ENCODE measurements at regions not wholly inside any gene's neighbourhood (a gene's known extent, or its start where the extent isn't known, plus 50 kb on each side); places are given as distances from the start of the nearest gene placed in this dataset.

DNA sequence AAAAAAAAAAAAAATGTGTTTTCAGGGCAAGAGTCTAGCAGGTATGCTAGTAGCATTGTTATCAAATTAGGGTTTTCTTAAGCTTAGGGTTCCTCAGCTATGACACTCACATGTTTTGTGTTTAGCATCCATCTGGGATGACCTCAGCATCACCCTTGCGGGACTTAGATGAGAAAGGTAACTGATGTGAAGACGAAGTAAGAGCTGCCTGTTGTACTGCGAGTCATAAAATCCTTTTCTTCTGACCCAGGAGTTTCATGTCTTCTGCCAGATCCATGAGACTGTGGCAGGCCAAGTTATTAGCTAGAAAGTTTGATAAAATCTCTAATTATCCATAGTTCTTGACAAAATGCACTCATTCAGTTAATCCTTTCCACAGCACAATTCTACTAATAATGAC is 1251.1 kb downstream of the AMY1C start:
- TF ChIP-seq, protein P1, sequence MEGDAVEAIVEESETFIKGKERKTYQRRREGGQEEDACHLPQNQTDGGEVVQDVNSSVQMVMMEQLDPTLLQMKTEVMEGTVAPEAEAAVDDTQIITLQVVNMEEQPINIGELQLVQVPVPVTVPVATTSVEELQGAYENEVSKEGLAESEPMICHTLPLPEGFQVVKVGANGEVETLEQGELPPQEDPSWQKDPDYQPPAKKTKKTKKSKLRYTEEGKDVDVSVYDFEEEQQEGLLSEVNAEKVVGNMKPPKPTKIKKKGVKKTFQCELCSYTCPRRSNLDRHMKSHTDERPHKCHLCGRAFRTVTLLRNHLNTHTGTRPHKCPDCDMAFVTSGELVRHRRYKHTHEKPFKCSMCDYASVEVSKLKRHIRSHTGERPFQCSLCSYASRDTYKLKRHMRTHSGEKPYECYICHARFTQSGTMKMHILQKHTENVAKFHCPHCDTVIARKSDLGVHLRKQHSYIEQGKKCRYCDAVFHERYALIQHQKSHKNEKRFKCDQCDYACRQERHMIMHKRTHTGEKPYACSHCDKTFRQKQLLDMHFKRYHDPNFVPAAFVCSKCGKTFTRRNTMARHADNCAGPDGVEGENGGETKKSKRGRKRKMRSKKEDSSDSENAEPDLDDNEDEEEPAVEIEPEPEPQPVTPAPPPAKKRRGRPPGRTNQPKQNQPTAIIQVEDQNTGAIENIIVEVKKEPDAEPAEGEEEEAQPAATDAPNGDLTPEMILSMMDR (IDR thresholded peaks at IDR 0.05; ENCODE audit: low read depth, low read length): no peak
- no peak overlapping the region for H3K4me3 ChIP-seq (ENCODE audit: low read depth, low read length)

- H3K4me3 ChIP-seq (ENCODE audit: low read depth, low read length): no peak overlapping the region
- TF ChIP-seq, protein P1 (IDR thresholded peaks at IDR 0.05; ENCODE audit: low read depth, low read length): no peak
Observed at GRCh38 chr1:105004515-105004914, 1254.8 kb downstream of the AMY1C start.

- TF ChIP-seq, protein P1 (IDR thresholded peaks at IDR 0.05; ENCODE audit: low read depth, low read length): no peak
Observed at GRCh38 chr1:105005594-105006195, 1256.0 kb downstream of the AMY1C start.

GRCh38 chr1:105017587-105017986 is 1267.9 kb downstream of the AMY1C start:
- no peak overlapping the region for H3K4me3 ChIP-seq (ENCODE audit: low read depth, low read length)
- TF ChIP-seq, protein P1 (IDR thresholded peaks at IDR 0.05; ENCODE audit: low read depth, low read length): no peak

More at GRCh38 chr1:105005594-105006195, 1256.0 kb downstream of the AMY1C start:
- no peak overlapping the region for H3K4me3 ChIP-seq (ENCODE audit: low read depth, low read length)

DNA sequence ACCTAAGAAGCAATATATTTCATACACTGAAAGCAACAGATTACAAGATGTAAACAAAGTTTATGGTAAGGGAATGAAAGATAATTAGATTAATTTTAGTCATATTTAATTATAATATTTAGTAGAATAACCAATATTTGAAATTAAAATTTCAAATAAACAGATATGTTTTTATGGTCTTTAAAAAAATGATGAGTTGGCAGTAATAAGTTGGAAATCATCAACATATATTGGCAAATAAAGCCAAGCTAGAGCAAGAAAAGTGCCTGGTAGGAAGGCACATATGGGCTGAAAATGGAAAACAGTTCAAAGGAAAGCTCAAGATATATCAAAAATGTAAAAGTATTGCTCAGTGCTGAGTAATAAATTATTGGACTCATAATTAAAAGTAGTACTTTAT is 1274.0 kb downstream of the AMY1C start:
- TF ChIP-seq, protein P1 (IDR thresholded peaks at IDR 0.05; ENCODE audit: low read depth, low read length): no peak
- no peak overlapping the region for H3K4me3 ChIP-seq (ENCODE audit: low read depth, low read length)

DNA sequence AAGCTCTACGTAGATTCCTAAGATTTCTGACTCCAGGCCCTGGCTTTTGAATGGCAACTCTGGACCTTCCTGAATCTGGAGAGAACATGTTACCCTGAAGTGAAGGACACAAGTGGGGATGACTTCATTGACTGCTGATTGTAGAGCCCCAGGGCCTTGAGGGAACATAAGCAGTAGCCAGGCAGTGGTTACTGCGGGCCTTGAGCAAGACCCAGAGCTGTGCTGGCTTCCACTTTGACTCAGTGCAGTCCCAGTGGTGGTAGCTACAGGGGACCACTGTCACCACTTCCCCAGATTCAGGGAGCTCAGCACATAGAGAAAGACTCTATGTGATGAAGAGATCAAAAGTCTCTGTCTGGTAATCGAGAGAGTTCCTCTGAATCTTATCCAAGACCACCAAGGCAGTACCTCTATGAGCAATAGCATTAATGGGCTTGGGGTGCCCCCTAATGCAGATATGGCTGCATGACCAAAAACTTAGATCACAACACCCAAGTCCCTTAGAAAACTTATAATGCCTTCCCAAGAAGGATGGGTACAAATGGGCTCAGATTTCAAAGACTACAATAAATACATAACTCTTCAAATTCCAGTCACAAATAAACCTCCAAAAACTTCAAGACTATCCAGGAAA is 1278.3 kb downstream of the AMY1C start:
- TF ChIP-seq, protein P1 (IDR thresholded peaks at IDR 0.05; ENCODE audit: low read depth, low read length): no peak
- no peak overlapping the region for H3K4me3 ChIP-seq (ENCODE audit: low read depth, low read length)

- no peak overlapping the region for H3K4me3 ChIP-seq (ENCODE audit: low read depth, low read length)
- TF ChIP-seq, protein P1 (IDR thresholded peaks at IDR 0.05; ENCODE audit: low read depth, low read length): no peak
Observed at GRCh38 chr1:105072446-105072845, 1322.7 kb downstream of the AMY1C start.
